OCI-LY7 (cell line): ENCODE measurements at regions not wholly inside any gene's neighbourhood (a gene's known extent, or its start where the extent isn't known, plus 50 kb on each side); places are given as distances from the start of the nearest gene placed in this dataset.

ENCODE experiments used
- BruUV-seq: library from RNA; stranded (reverse); fragments of 400-500 nt; replicated peaks from 2 replicates; lab custom pipeline; 2021; lab: Mats Ljungman, UMichigan
- CTCF ChIA-PET: fragments of 300-600 bp; sonication (Branson Sonifier 250); formaldehyde crosslinking; loops from one replicate; lab custom pipeline; 2022; ENCODE audit warnings: antibody characterized with exemption; ENCODE audit not compliant: unreplicated experiment; lab: Charles Lee
- POLR2A ChIA-PET: fragments of 300-600 bp; sonication (Branson Sonifier 250); formaldehyde crosslinking; loops from one replicate; lab custom pipeline; 2022; ENCODE audit warnings: antibody characterized with exemption; lab: Charles Lee
- DNase-seq: peaks from one replicate; pipeline ENCODE4 v3.0.0-alpha.2; 2015; ENCODE audit warnings: low spot score
- H2AFZ ChIP-seq: fragments of 200-600 bp; sonication (generic), shearing (Covaris generic); 2 replicates; pipeline ENCODE4 v1.6.1; 2014; ENCODE audit warnings: mild to moderate bottlenecking, antibody characterized with exemption, low read length, moderate library complexity
- H3K27ac ChIP-seq: fragments of 200-600 bp; sonication (generic); 2 replicates; pipeline ENCODE4 v1.5.1; 2014; ENCODE audit warnings: mixed run types, low read depth, mild to moderate bottlenecking, moderate library complexity, low read length, inconsistent platforms; ENCODE audit not compliant: poor library complexity, severe bottlenecking
- H3K36me3 ChIP-seq: fragments of 200-600 bp; sonication (generic); 2 replicates; pipeline ENCODE4 v1.6.1; 2014; ENCODE audit warnings: mild to moderate bottlenecking, antibody characterized with exemption, low read length, moderate library complexity, mixed read lengths; ENCODE audit not compliant: insufficient read depth
- H3K4me1 ChIP-seq: fragments of 200-600 bp; sonication (generic); 2 replicates; pipeline ENCODE4 v1.5.1; 2014; ENCODE audit warnings: mild to moderate bottlenecking, low read length; ENCODE audit not compliant: insufficient read depth, poor library complexity, severe bottlenecking
- H3K4me2 ChIP-seq: fragments of 200-600 bp; sonication (generic); 2 replicates; pipeline ENCODE4 v1.6.1; 2014; ENCODE audit warnings: mild to moderate bottlenecking, low read length
- H3K4me3 ChIP-seq: fragments of 200-600 bp; sonication (generic); 2 replicates; pipeline ENCODE4 v1.5.1; 2014; ENCODE audit warnings: mild to moderate bottlenecking, low read depth, low read length; ENCODE audit not compliant: poor library complexity, severe bottlenecking
- H3K79me2 ChIP-seq: fragments of 200-600 bp; sonication (generic); 2 replicates; pipeline ENCODE4 v1.6.1; 2016; ENCODE audit warnings: low read depth, mild to moderate bottlenecking, low read length, moderate library complexity, mixed read lengths; ENCODE audit not compliant: insufficient read depth
- H3K9me2 ChIP-seq: fragments of 200-600 bp; sonication (generic); 2 replicates; pipeline ENCODE4 v1.6.1; 2016; ENCODE audit warnings: mild to moderate bottlenecking, low read length, mixed read lengths; ENCODE audit not compliant: insufficient read depth
- H3K9me3 ChIP-seq: fragments of 200-600 bp; sonication (generic); 2 replicates; pipeline ENCODE4 v1.6.1; 2014; ENCODE audit warnings: mild to moderate bottlenecking, mixed run types, low read length, mixed read lengths
- H4K20me1 ChIP-seq: fragments of 200-600 bp; sonication (generic); 2 replicates; pipeline ENCODE4 v1.6.1; 2014; ENCODE audit warnings: mild to moderate bottlenecking, antibody characterized with exemption, low read length, moderate library complexity, mixed read lengths; ENCODE audit not compliant: insufficient read depth
- EZH2phosphoT487 ChIP-seq: fragments of 200-600 bp; sonication (generic); IDR thresholded peaks from 2 replicates; pipeline ENCODE4 v1.6.1; 2018; ENCODE audit warnings: low read depth, borderline replicate concordance, mild to moderate bottlenecking, mixed run types, antibody characterized with exemption, low read length, moderate library complexity, mixed read lengths
- intact Hi-C: fragments of 100-400 bp; cut with micrococcal nuclease; formaldehyde crosslinking; loops from one replicate; pipeline ENCODE4 v1.10.0; 2022; ENCODE audit not compliant: unreplicated experiment
- TF ChIP-seq, protein P1 (sequence below): fragments of 200-600 bp; sonication (generic); conservative IDR thresholded peaks from 2 replicates; pipeline ENCODE4 v1.5.1; 2014; ENCODE audit warnings: mild to moderate bottlenecking, antibody characterized with exemption, low read length, moderate library complexity, mixed read lengths

DNA sequence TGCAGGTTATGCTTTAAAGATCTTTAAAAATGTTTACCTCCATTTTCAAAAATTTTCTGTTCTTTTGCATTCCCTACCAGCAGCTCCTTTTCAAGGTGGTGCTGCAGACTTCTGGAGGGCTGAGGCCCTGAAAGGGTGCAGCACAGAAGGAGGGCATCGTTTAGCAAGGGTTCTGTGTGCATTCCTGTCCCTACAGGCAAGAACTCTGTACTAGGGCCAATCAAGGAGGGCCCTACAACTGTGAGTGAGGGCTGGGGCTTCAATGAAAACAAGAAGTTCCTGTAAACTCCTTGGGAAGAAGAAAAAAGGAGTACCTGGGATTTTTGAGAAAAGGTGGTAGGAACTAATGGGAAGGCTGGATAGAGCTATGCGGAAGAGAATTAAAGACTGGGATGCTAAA lies 50.7 kb upstream of the CSRP2 start:
- intact Hi-C loops = loop anchor here (5.0 kb wide), 1 partner anchor 307 kb away; no protein-coding TSS in a partner anchor
- Histone ChIP-seq H3K9me3 (no peaks in the 10 kb centered on the region), H3K79me2 (no peaks in the 10 kb centered on the region), H3K36me3 (no peaks in the 10 kb centered on the region), H3K4me3 (no peak overlapping the region), H2AFZ (no peak overlapping the region), H3K4me1 (no peaks in the 10 kb centered on the region), H3K4me2 (no peak overlapping the region), H3K9me2 (no peaks in the 10 kb centered on the region), H3K27ac (no peak overlapping the region), H4K20me1 (no peaks in the 10 kb centered on the region)
- TF ChIP-seq, protein P1, sequence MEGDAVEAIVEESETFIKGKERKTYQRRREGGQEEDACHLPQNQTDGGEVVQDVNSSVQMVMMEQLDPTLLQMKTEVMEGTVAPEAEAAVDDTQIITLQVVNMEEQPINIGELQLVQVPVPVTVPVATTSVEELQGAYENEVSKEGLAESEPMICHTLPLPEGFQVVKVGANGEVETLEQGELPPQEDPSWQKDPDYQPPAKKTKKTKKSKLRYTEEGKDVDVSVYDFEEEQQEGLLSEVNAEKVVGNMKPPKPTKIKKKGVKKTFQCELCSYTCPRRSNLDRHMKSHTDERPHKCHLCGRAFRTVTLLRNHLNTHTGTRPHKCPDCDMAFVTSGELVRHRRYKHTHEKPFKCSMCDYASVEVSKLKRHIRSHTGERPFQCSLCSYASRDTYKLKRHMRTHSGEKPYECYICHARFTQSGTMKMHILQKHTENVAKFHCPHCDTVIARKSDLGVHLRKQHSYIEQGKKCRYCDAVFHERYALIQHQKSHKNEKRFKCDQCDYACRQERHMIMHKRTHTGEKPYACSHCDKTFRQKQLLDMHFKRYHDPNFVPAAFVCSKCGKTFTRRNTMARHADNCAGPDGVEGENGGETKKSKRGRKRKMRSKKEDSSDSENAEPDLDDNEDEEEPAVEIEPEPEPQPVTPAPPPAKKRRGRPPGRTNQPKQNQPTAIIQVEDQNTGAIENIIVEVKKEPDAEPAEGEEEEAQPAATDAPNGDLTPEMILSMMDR = no peak
- TF ChIP-seq EZH2phosphoT487 = no peak
- no TSS peak for BruUV-seq
- ChIA-PET POLR2A (no interaction called here), CTCF (no interaction called here)
- no peak for DNase-seq
